ENCODE measurements at regions not wholly inside any gene's neighbourhood (a gene's known extent, or its start where the extent isn't known, plus 50 kb on each side); places are given as distances from the start of the nearest gene placed in this dataset.

- BruUV-seq (replicated peaks): no TSS peak
- WGBS (ENCODE audit: low lambda C conversion rate): 15% methylated on average over 9 of the region's 9 CpGs
- TF ChIP-seq RARG (CRISPR knock-in tag; IDR thresholded peaks at IDR 0.05; ENCODE audit: low read depth): no peak
- no peak for TF ChIP-seq RBFOX2 (IDR thresholded peaks at IDR 0.05; ENCODE audit: low read depth, low read length)
- TF ChIP-seq ZNF703 (CRISPR knock-in tag; IDR thresholded peaks at IDR 0.05; ENCODE audit: borderline replicate concordance): no peak
- TF ChIP-seq ZNF276 (CRISPR knock-in tag; IDR thresholded peaks at IDR 0.05; ENCODE audit: low read depth): no peak
- TF ChIP-seq KLF12 (CRISPR knock-in tag; IDR thresholded peaks at IDR 0.05; ENCODE audit: borderline replicate concordance): no peak
- no peak for TF ChIP-seq ZNF407 (CRISPR knock-in tag; IDR thresholded peaks at IDR 0.05; ENCODE audit: not compliant biosample characterization)
- TF ChIP-seq GMEB2 (CRISPR knock-in tag; IDR thresholded peaks at IDR 0.05; ENCODE audit: low read depth): no peak
- TF ChIP-seq NAIF1 (CRISPR knock-in tag; IDR thresholded peaks at IDR 0.05; ENCODE audit: borderline replicate concordance): no peak
- no peak for TF ChIP-seq AGO2 (optimal IDR thresholded peaks at IDR 0.05; ENCODE audit: low read depth, low read length)
- no peak for TF ChIP-seq CAMTA2 (CRISPR knock-in tag; IDR thresholded peaks at IDR 0.05; ENCODE audit: borderline replicate concordance)
- no peak for TF ChIP-seq FOXP4 (CRISPR knock-in tag; IDR thresholded peaks at IDR 0.05)
Measured at GRCh38 chr2:767440-767839, 90.2 kb upstream of the TMEM18 start.

More at GRCh38 chr2:767440-767839, 90.2 kb upstream of the TMEM18 start:
- ATAC-seq: no peak
- no peak for FAIRE-seq
- intact Hi-C loops (cut with micrococcal nuclease; ENCODE audit: unreplicated experiment) (no loop called here), in situ Hi-C loops (cut with HindIII; ENCODE audit: extremely low pct_ligation_motif_present, low pct_unique_long_range_greater_than_20kb) (no loop called here)
- Histone ChIP-seq H3K27ac (ENCODE audit: extremely low read length, insufficient read depth, low read length) (no peak overlapping the region), H3K36me3 (replicated peaks in 1 of 2; ENCODE audit: control insufficient read depth in 1 of 2, insufficient read depth in 2 of 2, low read length in 2 of 2) (no peaks in the 10 kb centered on the region), H2AFZ (ENCODE audit: low read length) (no peak overlapping the region), H3K4me3 (replicated peaks in 1 of 3; ENCODE audit: insufficient read depth in 1 of 3, low read depth in 2 of 3, low read length in 3 of 3) (no peak overlapping the region), H4K20me1 (ENCODE audit: insufficient read depth, low read length) (no peaks in the 10 kb centered on the region), H3K9me3 (ENCODE audit: low read length) (no peaks in the 10 kb centered on the region), H3K4me1 (ENCODE audit: insufficient read depth, low read length) (no peaks in the 10 kb centered on the region), H3K27me3 (ENCODE audit: control insufficient read depth in 1 of 2, insufficient read depth in 2 of 2, low read length in 2 of 2) (peaks cover 6 to 50% of the 10 kb centered on the region in 2 experiments; a peak in 4 of 5 replicates), H3K4me2 (ENCODE audit: low read depth, low read length) (no peak overlapping the region), H3K9ac (ENCODE audit: insufficient read depth, low read depth, low read length) (no peak overlapping the region), H3K79me2 (ENCODE audit: insufficient read depth, low read length) (no peaks in the 10 kb centered on the region)
- POLR2A ChIA-PET: no interaction called here
- CTCF ChIA-PET (ENCODE audit: low intra/inter-chr PET ratio, low total read pairs): no interaction called here
- DNase-seq (ENCODE audit: low spot score): no peak
